ENCODE measurements at regions not wholly inside any gene's neighbourhood (a gene's known extent, or its start where the extent isn't known, plus 50 kb on each side); places are given as distances from the start of the nearest gene placed in this dataset.

GRCh38 chr5:3695818-3696217, 100.2 kb downstream of the IRX1 start:
- TF ChIP-seq POLR2A (IDR thresholded peaks at IDR 0.05) = no peak
- no peak for TF ChIP-seq CTCF (IDR thresholded peaks at IDR 0.05)
